DOHH2 (cell line): ENCODE measurements at regions not wholly inside any gene's neighbourhood (a gene's known extent, or its start where the extent isn't known, plus 50 kb on each side); places are given as distances from the start of the nearest gene placed in this dataset.

ENCODE experiments used
- H3F3A ChIP-seq: fragments of 200-600 bp; sonication (generic), shearing (Covaris generic); 2 replicates; pipeline ENCODE4 v1.6.0; 2016; ENCODE audit warnings: antibody characterized with exemption, mild to moderate bottlenecking; ENCODE audit not compliant: control insufficient read depth, insufficient read depth
- H3K27ac ChIP-seq: fragments of 200-600 bp; sonication (generic); 2 replicates; pipeline ENCODE4 v1.5.1; 2014; ENCODE audit warnings: low read depth, mild to moderate bottlenecking, low read length, moderate library complexity
- H3K27me3 ChIP-seq: fragments of 200-600 bp; sonication (generic); 2 replicates; pipeline ENCODE4 v1.6.1; 2014; ENCODE audit warnings: mild to moderate bottlenecking, low read length, mixed read lengths; ENCODE audit not compliant: control insufficient read depth
- H3K36me3 ChIP-seq: fragments of 200-600 bp; sonication (generic); 2 replicates; pipeline ENCODE4 v1.6.1; 2014; ENCODE audit warnings: mild to moderate bottlenecking, low read length, moderate library complexity, mixed read lengths; ENCODE audit not compliant: control insufficient read depth
- H3K4me1 ChIP-seq: fragments of 200-600 bp; sonication (generic); 2 replicates; pipeline ENCODE4 v1.6.1; 2014; ENCODE audit warnings: mild to moderate bottlenecking, low read length, mixed read lengths; ENCODE audit not compliant: control insufficient read depth
- H3K4me2 ChIP-seq: fragments of 200-600 bp; sonication (generic); 2 replicates; pipeline ENCODE4 v1.6.0; 2014; ENCODE audit warnings: mild to moderate bottlenecking, low read length, moderate library complexity
- H3K4me3 ChIP-seq: fragments of 200-600 bp; sonication (generic); 2 replicates; pipeline ENCODE4 v1.5.1; 2014; ENCODE audit warnings: mild to moderate bottlenecking, low read length, mixed read lengths
- H3K79me2 ChIP-seq: fragments of 200-600 bp; sonication (generic); 2 replicates; pipeline ENCODE4 v1.6.1; 2014; ENCODE audit warnings: mild to moderate bottlenecking, low read length, mixed read lengths; ENCODE audit not compliant: control insufficient read depth
- H3K9me2 ChIP-seq: fragments of 200-600 bp; sonication (generic); replicated peaks from 2 replicates; pipeline ENCODE4 v1.6.1; 2014; ENCODE audit warnings: mild to moderate bottlenecking, low read length, mixed read lengths; ENCODE audit not compliant: control insufficient read depth
- H3K9me3 ChIP-seq: fragments of 200-600 bp; sonication (generic); 2 replicates; pipeline ENCODE4 v1.6.1; 2014; ENCODE audit warnings: antibody characterized with exemption, low read length, mixed read lengths; ENCODE audit not compliant: control insufficient read depth, insufficient read depth
- H4K20me1 ChIP-seq: fragments of 200-600 bp; sonication (generic); 2 replicates; pipeline ENCODE4 v1.6.0; 2014; ENCODE audit warnings: low read depth, mild to moderate bottlenecking, antibody characterized with exemption, low read length, moderate library complexity; ENCODE audit not compliant: control insufficient read depth, insufficient read depth
- EZH2phosphoT487 ChIP-seq: fragments of 200-600 bp; sonication (generic); IDR thresholded peaks from 2 replicates; pipeline ENCODE4 v1.6.1; 2017; ENCODE audit warnings: borderline replicate concordance, mild to moderate bottlenecking, antibody characterized with exemption, low read length, moderate library complexity, mixed read lengths
- TF ChIP-seq, protein P1 (sequence below): fragments of 200-600 bp; sonication (generic); IDR thresholded peaks from one replicate; pipeline ENCODE4 v1.5.1; 2014; ENCODE audit warnings: antibody characterized with exemption, mild to moderate bottlenecking, low read depth, low read length; ENCODE audit not compliant: poor library complexity, severe bottlenecking

DNA sequence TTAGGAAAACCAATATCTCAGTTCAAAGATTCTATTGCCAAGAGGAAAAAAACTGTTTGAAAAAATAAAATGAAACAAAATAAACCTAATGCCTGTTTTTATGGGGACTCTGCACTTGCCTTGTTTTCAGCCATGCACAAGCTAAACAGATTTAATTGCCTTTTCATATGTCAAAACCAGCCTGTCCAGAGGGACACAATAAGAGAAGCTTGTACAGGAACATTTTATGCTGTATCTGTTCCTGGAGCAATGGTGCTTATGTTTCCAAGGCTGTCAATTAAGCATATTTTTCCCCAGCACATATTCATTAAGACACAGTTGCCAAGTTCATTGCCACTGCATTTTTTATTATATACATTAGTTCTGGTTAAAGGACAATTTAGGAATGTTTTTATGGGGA lies 470.9 kb downstream of the LRRIQ3 start:
- no peaks in the 10 kb centered on the region for H3K9me2 ChIP-seq
- no peak for TF ChIP-seq EZH2phosphoT487
- TF ChIP-seq, protein P1, sequence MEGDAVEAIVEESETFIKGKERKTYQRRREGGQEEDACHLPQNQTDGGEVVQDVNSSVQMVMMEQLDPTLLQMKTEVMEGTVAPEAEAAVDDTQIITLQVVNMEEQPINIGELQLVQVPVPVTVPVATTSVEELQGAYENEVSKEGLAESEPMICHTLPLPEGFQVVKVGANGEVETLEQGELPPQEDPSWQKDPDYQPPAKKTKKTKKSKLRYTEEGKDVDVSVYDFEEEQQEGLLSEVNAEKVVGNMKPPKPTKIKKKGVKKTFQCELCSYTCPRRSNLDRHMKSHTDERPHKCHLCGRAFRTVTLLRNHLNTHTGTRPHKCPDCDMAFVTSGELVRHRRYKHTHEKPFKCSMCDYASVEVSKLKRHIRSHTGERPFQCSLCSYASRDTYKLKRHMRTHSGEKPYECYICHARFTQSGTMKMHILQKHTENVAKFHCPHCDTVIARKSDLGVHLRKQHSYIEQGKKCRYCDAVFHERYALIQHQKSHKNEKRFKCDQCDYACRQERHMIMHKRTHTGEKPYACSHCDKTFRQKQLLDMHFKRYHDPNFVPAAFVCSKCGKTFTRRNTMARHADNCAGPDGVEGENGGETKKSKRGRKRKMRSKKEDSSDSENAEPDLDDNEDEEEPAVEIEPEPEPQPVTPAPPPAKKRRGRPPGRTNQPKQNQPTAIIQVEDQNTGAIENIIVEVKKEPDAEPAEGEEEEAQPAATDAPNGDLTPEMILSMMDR: no peak
- H3K4me2 ChIP-seq: no peak overlapping the region
- H3K4me1 ChIP-seq: no peaks in the 10 kb centered on the region
- no peaks in the 10 kb centered on the region for H3K79me2 ChIP-seq
- no peak overlapping the region for H3K4me3 ChIP-seq
- H4K20me1 ChIP-seq: no peaks in the 10 kb centered on the region
- no peak overlapping the region for H3K27ac ChIP-seq
- H3F3A ChIP-seq: no peaks in the 10 kb centered on the region
- H3K27me3 ChIP-seq: no peaks in the 10 kb centered on the region
- H3K9me3 ChIP-seq: no peaks in the 10 kb centered on the region
- no peaks in the 10 kb centered on the region for H3K36me3 ChIP-seq

DNA sequence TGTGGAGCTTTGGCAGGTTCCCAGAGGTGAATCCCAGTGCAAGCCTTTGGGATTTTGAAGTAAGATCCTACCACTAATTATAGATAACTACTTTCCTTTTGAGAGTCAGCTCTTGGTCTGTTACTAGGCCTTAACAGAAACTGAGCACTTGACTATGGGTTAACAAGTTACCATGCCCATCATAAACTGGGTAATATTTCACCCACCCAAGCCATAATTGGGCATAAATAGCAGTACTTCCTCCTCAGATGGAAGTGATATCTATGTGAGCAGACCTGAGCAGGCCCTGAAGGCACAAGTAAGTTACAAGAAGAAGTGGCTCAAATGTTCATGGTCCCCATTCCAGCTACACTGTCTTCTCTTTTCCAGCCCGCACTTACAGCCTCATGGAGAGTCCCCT lies 475.9 kb downstream of the LRRIQ3 start:
- Histone ChIP-seq H3K9me3 (no peaks in the 10 kb centered on the region), H3K27ac (no peak overlapping the region), H3K9me2 (no peaks in the 10 kb centered on the region), H3K36me3 (no peaks in the 10 kb centered on the region), H3K4me2 (no peak overlapping the region), H3F3A (no peaks in the 10 kb centered on the region), H3K4me3 (no peak overlapping the region), H4K20me1 (no peaks in the 10 kb centered on the region), H3K79me2 (no peaks in the 10 kb centered on the region), H3K27me3 (no peaks in the 10 kb centered on the region), H3K4me1 (no peaks in the 10 kb centered on the region)
- TF ChIP-seq, protein P1: no peak
- TF ChIP-seq EZH2phosphoT487: no peak

DNA sequence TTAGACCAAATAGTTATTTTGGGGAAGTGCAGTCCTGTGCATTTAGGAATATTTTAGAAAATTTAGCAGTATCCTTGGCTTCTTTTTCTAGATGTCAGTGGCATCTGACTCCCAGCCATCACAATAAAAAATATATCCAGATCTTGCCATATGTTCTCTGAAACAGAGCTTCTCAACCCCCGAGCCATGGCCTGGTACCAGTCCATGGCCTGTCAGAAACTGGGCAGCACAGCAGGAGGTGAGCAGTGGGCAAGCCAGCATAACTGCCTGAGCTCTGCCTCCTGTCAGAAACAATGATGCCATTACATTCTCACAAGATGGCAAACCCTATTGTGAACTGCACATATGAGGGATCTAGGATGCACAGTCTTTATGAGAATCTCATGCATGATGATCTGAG lies 480.0 kb downstream of the LRRIQ3 start:
- H3K27me3 ChIP-seq: no peaks in the 10 kb centered on the region
- TF ChIP-seq, protein P1: no peak
- no peak for TF ChIP-seq EZH2phosphoT487
- H3K36me3 ChIP-seq: no peaks in the 10 kb centered on the region
- H3K4me3 ChIP-seq: no peak overlapping the region
- H3K4me1 ChIP-seq: no peaks in the 10 kb centered on the region
- no peaks in the 10 kb centered on the region for H4K20me1 ChIP-seq
- no peaks in the 10 kb centered on the region for H3K9me2 ChIP-seq
- no peak overlapping the region for H3K4me2 ChIP-seq
- no peaks in the 10 kb centered on the region for H3F3A ChIP-seq
- no peaks in the 10 kb centered on the region for H3K9me3 ChIP-seq
- no peak overlapping the region for H3K27ac ChIP-seq
- H3K79me2 ChIP-seq: no peaks in the 10 kb centered on the region

DNA sequence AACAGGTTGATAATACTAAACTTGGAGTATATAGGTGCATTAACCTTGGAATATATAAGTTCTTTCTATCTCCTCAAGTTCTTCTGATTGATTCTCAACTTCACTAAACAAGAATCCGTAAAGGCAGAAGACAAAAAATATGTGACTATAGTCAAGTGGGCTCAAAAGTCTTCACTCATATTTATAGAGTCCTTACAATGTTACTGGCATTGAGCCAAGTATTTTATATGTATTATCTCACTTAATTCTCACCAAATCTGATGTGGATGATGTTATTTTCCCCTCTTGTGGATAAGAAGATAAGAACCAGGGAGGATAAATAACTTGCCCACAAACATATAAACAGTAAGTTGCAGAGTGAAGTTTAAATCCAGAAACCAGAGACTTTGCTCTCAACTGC lies 486.9 kb downstream of the LRRIQ3 start:
- no peaks in the 10 kb centered on the region for H3F3A ChIP-seq
- no peaks in the 10 kb centered on the region for H3K4me1 ChIP-seq
- no peak overlapping the region for H3K4me3 ChIP-seq
- H3K79me2 ChIP-seq: no peaks in the 10 kb centered on the region
- H3K36me3 ChIP-seq: no peaks in the 10 kb centered on the region
- H3K27me3 ChIP-seq: no peaks in the 10 kb centered on the region
- no peaks in the 10 kb centered on the region for H3K9me3 ChIP-seq
- TF ChIP-seq, protein P1: no peak
- TF ChIP-seq EZH2phosphoT487: no peak
- no peak overlapping the region for H3K27ac ChIP-seq
- H4K20me1 ChIP-seq: no peaks in the 10 kb centered on the region
- H3K9me2 ChIP-seq: no peaks in the 10 kb centered on the region
- no peak overlapping the region for H3K4me2 ChIP-seq
